GM19238 (cell line): ENCODE measurements at regions not wholly inside any gene's neighbourhood (a gene's known extent, or its start where the extent isn't known, plus 50 kb on each side); places are given as distances from the start of the nearest gene placed in this dataset.

Source experiments
- DNase-seq: peaks from one replicate; pipeline ENCODE4 v3.0.0; 2011; ENCODE audit warnings: low spot score; ENCODE audit not compliant: insufficient read length

DNA sequence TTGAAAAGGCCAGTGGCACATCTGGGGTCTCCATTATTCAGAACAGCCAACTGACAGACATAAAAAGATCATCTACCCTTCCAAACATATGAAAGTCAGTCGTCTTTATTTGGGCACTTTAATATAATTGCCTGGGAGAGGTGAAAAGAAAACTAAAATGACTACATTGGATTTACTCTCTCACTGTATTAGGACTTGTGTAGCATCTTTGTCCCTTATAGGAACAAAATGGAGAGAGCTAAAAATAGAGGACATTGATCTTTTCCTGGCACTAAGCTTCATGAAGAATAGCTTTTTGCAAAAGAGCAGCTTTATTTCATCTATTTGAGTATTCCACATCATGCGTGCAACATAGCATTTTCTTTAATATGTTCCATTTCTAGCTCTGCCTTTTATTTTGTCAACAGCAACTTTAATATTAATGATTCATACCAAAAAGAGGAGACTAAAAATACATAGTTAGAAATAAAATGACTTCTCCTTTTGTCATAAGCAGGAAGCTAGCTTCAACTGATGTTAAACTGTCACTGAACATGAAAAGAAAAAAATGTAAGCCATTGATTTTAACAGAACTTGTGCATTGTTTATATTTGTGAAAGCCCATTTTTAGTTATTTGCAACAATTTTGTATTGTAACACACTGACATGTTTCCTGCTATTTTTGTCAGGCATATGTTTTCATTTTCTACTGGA lies 254.6 kb downstream of the SEC23A start:
- DNase-seq = no peak

DNA sequence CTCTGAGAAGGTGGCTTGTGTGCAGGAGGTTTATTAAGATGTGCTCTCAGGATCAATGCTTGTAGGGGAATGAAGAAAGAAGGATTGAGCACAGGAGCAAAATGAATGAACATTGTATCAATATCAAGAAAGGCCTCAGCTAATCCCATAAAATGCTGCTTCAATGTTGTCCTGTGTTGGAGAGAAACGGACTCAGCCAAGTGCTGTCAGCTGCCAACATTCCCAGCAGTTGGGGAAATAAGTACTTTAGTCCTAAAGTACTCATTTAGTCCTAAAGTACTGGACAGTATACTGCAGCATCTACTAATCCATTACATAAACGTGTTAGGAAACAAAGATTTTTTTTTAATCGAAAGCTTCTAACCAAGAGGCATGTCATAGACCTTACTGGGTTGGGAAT lies 255.9 kb downstream of the SEC23A start:
- no peak for DNase-seq

DNA sequence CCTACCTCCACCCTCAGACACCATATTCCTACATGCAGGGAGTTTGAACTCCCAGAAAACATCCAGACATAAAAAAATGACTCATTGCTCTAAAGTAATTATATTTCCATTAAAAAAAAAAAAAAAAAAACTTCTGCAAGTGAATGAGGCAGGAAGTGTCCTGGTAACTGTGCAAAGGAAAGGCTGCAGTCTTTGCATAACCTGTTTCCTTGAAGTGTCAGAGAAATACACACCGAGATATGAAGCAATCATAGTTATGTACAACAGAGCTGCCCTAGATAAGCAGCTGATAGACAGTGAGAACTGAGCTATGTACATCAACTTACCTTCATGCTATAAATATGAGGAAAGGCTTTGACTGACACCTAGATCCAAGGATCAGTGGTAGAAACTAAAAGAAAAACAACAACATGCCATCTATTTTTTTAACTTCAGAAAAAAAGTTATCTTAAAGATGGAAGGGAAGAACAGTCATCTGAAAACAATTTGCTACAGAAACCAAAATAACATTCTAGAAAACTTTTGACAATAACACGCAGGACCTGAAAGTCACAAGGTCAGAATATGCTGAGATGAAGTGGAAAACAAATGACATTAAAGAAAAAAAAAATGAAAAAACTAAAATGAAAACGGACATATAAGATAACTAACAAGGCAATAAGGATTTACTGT lies 263.2 kb downstream of the SEC23A start:
- no peak for DNase-seq

DNA sequence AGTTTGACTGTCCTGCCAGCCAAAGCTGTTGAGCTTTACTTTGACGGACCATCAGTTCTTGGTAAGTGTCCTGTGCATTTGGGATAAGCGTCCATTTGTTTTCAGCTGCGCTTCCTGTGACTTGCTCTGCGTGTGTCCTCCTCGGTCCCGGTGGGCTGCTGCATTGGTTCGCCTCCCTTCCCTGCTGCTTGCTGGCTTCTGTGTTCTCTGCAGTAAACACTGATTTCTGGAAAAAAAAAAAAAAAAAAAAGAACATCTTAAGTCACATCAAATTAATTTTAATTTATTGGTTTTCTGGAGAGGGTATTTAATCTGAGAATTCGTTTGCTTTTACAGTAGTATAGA lies 264.1 kb downstream of the SEC23A start:
- no peak for DNase-seq

DNA sequence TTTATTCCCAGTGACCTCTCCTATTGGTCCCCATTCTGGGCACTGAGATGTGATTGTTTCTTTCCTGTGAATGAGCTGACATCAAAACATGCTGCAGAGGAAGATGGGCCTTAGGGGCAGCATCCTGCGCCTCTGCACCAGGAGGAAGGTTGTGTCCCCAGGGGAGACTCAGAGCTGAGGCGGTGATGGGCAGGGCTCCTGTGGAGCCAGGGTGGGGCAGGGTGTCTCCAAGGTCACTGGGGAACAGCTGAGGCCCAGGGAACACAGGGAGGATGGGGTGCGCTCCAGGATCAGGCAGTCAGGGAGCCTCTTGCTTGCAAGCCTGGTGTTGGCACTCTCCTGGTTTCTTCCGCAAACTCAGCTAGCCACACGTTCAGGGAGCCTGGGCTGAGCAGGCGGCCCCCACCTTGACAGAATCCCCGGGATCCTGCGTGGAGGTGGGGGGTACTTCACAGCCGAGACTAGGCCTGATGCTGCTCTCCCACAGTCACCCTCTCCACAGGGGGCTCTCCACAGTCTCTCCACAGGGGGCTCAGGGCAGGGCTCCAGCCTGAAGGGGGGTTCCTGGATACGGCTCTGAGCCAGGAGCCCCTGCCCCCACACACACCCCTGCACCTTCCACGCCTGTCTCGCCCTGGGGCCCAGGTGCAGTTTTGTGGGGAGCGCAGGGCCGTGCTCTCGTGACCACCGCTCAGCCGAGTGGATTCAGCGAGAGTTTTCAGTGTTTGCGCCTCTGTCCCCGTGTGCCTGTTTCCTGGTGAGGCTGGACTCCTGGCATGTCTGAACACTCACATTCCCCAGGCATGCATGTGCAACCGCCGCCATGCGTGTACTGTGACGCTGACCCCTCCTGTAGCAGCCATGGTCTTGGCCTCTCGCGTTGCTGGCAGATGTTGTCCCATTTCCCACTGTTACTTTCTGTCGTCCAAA lies 264.7 kb downstream of the SEC23A start:
- no peak for DNase-seq

DNA sequence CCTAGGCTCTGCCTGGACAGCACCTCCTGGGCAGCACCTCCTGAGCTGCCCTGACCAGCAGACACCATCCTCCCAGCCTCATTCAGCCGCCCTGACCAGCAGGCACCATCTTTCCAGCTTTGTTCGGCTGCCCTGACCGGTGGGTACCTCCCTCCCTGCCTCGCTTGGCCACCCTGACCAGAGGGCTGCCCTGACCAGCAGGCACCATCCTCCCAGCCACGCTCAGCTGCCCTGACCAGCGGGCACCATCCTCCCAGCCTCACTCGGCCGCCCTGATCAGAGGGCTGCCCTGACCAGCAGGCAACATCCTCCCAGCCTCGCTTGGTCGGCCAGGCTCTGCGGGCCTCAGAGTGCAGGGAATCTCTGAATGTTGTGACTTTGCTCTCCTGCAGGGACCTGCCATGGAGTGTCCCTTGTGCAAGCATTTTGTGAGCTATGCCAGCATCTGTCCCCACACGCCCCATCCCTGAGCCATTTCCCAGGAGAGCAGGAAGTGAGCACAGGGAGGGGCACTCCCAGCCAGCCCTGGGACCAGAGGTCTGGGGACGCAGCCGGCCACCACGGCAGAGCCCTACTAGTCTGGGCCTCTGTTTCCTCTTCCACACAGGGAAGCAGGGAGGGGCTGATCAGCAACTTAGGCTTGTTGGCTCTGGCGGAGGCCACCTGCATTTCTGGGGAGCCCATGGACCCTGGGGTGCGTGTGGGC lies 265.5 kb downstream of the SEC23A start:
- no peak for DNase-seq

DNA sequence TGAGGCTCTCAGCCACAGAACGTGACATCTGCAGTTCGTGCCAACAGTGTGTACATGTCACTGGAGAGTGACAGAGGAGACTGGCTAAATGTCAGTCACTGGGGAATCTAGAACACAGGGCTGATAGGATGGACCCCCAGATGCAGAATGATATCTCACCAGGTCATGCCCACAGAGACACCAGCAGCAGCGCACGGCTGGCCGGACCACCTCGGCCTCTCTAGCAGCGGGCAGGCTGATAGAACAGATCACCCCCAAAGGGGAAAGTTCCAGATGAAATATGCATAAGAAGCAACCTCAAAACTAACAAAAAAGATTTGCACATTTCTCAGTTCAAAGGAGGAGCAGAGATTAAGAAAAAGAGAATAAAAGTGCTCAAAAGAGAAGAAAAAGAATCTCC lies 266.5 kb downstream of the SEC23A start:
- DNase-seq = no peak

DNA sequence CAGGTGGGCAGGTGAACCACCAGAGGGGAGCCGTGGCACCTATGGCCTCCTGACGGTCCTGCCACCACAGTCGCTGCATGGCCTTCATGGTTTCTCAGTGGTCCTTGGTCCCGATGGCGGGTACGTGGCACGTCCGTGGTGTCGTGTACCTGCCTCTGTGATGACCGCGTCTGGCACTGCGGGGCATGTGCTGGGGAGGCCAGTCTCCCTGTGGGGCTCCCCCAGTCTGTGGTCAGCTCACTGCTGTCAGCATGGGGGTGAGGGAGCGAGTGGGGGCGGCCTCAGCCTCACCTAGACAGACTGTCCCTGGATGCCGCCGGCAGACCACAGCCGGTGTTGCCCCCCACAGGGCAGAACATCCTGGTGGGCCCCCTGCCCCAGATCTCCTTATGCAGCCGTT lies 267.2 kb downstream of the SEC23A start:
- no peak for DNase-seq

DNA sequence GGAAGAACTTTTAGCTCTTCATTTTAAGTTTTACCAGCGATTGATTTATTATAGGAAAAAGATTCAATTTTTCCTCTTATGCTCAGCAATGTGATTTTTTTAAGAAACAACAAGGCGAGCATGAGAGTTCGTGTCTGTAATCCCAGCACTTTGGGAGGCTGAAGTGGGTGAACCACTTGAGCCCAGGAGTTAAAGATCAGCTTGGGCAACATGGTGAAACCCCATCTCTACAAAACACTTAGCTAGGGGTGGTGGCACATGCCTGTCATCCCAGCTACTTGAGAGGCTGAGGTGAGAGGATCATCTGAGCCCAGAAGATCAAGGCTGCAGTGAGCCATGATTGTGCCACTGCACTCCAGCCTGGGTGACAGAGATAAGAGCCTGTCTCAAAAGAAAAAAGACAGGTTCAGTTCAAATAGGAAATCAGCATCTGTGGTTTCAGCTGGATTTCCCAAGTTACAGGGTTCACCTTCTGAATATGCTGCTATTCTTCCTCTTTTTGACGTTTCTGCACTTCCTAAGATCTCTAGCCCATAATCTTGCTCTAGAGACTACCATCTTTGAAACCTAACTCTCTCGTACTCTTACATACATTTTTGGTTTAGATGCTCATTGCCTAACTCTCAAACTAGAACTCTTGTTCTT lies 274.7 kb downstream of the SEC23A start:
- DNase-seq = no peak

DNA sequence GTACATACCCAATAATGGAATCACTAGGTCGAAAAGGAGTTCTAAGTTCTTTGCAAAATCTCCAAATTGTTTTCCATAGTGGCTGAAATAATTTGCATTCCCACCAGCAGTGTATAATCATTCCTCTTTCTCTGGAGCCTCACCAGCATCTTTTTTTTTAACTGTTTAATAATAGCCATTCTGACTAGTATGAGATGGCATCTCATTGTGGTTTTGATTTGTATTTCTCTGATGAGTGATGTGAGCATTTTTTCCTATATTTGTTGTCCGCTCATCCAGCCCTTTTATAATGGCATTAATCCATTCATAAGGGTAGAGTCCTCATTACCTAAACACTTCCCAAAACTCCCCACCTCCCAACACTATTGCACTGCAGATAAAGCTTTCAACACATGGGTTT lies 278.3 kb downstream of the SEC23A start:
- DNase-seq = no peak

DNA sequence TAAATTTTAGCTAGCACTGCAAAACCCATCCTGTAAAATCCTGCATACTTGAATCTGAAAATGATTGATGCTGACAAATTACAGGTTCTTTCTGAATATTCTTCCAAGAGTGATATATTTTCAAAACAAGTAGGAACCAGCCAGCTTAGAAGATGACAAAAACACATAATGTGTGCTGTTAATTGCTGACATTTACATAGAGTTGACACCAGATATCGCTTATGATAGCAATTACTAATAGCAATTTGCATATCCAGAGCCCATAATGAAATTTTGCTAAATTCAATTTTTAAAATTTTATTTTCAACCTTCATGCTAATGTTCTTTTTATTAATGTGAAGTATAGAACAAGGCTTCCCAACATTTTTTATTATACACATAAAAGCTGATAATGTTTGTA lies 284.5 kb downstream of the SEC23A start:
- no peak for DNase-seq

DNA sequence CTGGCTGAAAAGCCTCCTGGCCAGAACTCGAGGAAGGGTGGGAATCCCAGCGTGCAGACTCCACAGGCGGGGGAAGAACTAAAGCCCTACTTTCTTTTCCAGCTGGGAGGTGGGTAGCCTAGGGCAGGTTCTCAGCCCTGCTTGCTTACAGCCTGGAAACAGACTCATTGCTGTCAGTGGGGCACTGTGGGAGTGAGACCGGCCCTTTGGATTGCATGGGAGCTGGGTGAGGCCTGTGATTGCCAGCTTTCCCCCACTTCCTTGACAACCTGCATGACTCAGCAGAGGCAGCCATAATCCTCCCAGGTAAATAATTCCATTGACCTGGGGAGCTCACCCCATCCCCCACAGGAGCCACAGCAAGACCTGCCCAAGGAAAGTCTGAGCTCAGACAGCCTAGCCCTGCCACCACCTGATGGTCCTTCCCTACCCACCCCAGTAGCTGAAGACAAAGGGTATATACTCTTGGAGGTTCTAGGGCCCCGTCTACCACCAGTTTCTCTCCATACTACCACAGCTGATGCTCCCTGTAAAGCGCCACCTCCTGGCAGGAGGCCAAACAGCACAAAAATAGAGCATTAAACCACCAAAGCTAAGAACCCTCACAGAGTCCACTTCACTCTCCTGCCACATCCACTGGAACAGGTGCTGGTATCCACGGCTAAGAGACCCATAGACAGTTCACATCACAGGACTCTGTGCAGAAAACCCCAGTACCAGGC lies 294.1 kb downstream of the SEC23A start:
- no peak for DNase-seq

DNA sequence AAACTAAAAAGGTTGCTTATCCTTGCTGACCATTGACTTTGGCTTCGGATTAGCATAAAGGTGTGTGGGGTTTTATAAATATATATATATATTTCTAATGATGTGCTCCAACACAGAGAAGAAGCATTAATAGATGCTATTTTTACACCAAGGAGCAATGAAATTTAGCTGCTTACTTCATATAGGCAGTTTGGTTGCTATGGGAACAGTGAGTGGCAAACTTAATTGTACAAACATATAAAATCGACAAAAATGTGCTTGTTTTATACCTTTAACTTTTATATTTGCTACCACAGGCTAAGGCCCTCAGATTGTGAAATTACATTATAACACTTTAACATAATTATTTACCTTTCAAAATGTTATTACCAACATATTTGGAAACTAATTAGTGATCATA lies 303.4 kb downstream of the SEC23A start:
- DNase-seq = no peak

DNA sequence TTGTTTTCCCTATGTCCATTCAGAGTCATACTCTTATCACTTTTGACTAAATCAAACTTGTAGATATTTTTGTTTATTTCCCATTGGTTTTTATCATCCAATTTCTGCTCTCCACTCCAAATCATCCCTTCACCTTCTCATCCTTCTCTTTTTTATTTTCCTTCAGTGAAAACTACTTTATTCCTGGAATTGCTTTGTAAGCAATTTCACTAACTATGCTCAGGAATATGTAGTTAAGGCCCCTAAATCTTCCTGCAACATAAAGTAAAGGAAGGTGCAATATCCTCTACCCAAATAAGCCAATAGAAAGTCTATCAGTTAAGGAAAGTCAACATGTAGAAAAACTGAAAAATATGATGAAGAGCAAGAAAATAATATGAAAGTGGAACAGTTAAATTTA lies 308.4 kb downstream of the SEC23A start:
- DNase-seq = no peak

DNA sequence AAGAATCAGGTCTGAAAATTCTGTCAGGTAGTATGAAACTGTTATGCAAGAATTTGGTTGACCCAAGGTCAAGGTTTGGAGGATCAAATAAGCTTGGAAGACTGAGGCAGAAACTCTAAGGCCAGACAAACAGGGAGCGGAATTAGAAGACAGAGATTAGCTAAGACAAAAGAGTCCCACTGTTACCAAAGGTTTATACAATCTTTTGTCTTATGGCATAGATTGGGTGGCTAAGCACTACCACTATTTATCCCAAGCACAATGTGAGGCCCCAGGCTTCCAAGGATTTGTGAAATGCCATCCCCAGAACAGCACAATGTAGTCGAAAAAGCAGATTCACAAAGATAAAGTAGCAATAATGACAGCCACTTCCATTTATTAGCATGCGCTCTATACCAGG lies 311.2 kb downstream of the SEC23A start:
- no peak for DNase-seq

DNA sequence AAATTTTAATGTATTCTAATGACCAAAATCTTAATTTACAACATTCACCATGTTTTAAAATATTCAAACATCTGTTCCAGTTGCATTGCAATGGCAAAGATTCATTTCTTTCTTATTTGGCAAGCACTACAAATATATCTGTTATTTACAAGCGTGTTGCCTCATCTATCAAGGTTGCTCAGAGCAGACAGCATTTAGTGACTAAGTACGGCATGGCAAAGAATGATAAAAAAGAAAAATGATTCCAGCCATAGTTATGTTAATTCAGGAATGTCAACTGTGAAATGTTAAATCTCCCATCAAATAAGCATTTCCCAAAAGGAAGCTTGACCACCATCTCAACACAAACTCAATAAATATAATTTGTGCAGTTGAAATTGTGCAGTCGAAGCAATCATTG lies 312.1 kb downstream of the SEC23A start:
- no peak for DNase-seq

DNA sequence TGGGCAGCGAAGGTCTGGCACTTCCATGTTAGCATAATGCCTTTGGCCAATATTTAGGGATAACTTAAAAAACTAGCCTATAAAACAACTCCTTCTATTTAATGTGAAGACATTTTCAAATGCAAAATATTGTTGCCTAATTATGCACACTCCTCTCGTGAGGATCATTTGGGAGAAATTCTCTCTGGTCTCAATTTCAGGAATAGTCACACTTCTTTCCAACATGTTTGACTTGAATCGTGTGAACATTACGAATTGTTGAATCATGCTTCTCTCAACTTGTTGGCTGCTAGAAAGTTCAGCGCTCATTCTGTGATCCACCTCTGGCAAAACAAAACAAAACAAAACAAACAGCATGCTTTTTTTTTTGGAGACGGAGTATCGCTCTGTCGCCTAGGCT lies 313.2 kb downstream of the SEC23A start:
- DNase-seq = no peak

DNA sequence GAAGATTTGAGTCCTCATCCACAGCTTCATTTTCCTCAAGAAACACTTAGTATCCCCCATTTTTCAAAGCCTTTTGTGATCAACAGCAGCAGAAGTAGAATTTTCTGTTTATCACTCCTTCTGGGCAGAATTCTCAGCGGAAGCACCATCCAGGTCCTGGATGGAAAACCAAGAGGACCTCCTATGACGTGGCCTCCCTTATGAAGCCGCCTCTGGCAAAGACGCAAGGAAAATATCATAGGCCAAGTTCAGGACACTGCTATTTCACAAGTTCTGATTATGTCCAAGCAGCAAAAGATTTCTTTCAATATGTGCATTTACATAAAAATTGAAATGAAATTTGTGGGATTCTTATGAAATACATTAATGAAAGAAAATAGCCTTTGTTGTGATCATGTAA lies 315.0 kb downstream of the SEC23A start:
- no peak for DNase-seq

DNA sequence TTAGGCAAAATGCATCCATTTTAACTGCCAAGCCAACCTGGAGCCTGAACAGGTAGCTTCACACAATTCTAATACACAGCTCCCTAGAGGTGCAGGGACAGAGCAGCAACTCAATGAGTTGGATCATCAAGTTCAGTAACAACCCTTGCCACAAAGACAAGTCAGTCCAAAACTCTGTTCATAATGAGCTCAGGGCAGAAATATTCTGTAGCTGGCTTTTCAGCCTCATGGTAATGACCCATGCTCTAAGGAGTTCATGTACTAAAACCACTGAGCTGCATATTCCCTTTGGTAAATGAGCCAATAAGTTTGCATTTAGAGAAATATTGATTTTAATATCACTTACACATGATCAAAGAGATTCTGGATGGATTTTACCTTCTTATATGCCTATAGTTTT lies 316.1 kb downstream of the SEC23A start:
- no peak for DNase-seq

DNA sequence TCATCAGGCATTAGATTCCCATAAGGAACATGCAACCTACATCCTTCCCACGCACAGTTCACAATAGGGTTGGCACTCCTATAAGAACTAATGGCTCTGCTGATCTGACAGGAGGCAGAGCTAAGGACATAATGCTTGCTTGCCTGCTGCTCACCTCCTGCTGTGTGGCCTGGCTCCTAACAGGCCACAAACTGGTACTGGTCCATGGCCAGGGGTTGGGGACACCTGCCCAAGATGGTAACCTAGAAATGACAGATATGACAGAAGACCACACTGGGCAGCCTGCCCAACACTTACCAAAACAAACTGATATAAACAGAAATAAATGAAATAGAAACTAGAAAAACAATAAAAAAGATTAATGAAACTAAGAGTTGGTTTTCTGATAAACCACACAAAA lies 325.6 kb downstream of the SEC23A start:
- DNase-seq = no peak

DNA sequence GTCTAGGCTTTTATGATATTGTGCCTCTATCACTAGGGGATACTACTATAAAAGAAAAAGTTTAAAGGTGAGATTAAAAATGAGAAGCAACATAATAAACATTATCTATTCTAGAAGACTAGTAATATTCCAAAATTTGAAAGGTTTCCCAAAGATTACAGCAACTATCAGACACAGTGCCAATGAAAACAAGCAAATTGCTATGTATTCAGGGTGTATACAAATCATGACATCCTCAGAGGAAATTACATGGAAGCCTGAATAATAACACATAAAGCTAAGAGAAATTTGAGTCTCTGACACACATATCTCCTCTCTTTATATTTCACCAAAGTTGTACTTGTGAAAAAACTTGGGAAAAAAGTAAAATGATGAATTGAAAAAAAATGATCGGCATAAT lies 327.0 kb downstream of the SEC23A start:
- DNase-seq = no peak
